GM10248 (cell line): ENCODE measurements at regions not wholly inside any gene's neighbourhood (a gene's known extent, or its start where the extent isn't known, plus 50 kb on each side); places are given as distances from the start of the nearest gene placed in this dataset.

Source experiments
- CTCF ChIA-PET: fragments of 300-600 bp; sonication (Branson Sonifier 250); formaldehyde crosslinking; extraction: SDS; loops from one replicate; lab custom pipeline; 2021; ENCODE audit warnings: antibody characterized with exemption; lab: Yijun Ruan, JAX
- POLR2A ChIA-PET: fragments of 350-650 bp; sonication (Branson Sonifier 250); formaldehyde crosslinking; extraction: SDS; loops from one replicate; lab custom pipeline; 2020; ENCODE audit warnings: antibody characterized with exemption; lab: Yijun Ruan, JAX
- DNase-seq: peaks from one replicate; pipeline ENCODE4 v3.0.0; 2012; ENCODE audit errors: extremely low spot score
- CTCF ChIP-seq: IDR thresholded peaks from 2 replicates; pipeline ENCODE4 v1.5.1; 2012; ENCODE audit warnings: mild to moderate bottlenecking, low read depth; ENCODE audit errors: extremely low read depth, missing control alignments, control extremely low read depth

- CTCF ChIA-PET = interaction anchor here (1.1 kb wide), 1 partner anchor 24 kb away, joined by 3 read pairs; no protein-coding TSS in a partner anchor
- POLR2A ChIA-PET = no interaction called here
Observed at GRCh38 chr2:6177811-6178210, 485.6 kb downstream of the SOX11 start.

GRCh38 chr2:6181525-6181924 lies 489.3 kb downstream of the SOX11 start:
- TF ChIP-seq CTCF = no peak
- POLR2A ChIA-PET = no interaction called here
- no peak for DNase-seq
- CTCF ChIA-PET = no interaction called here

More at GRCh38 chr2:6177811-6178210, 485.6 kb downstream of the SOX11 start:
- no peak for DNase-seq
- TF ChIP-seq CTCF = no peak

- no peak for DNase-seq
- CTCF ChIA-PET = interaction anchor here (1.0 kb wide), 1 partner anchor 11 kb away, joined by 3 read pairs; no protein-coding TSS in a partner anchor
- POLR2A ChIA-PET = no interaction called here
- TF ChIP-seq CTCF = no peak
Observed at GRCh38 chr2:6181926-6182325, 489.7 kb downstream of the SOX11 start.

GRCh38 chr2:6183226-6183625 lies 491.0 kb downstream of the SOX11 start:
- ChIA-PET CTCF (interaction anchor here (1.0 kb wide), 1 partner anchor 9 kb away, joined by 3 read pairs; no protein-coding TSS in a partner anchor), POLR2A (no interaction called here)
- DNase-seq = no peak
- no peak for TF ChIP-seq CTCF

GRCh38 chr2:6184532-6185292 lies 492.5 kb downstream of the SOX11 start:
- DNase-seq = no peak
- CTCF ChIA-PET = no interaction called here
- no peak for TF ChIP-seq CTCF
- POLR2A ChIA-PET = no interaction called here

GRCh38 chr2:6186332-6187151 lies 494.4 kb downstream of the SOX11 start:
- POLR2A ChIA-PET = no interaction called here
- no peak for TF ChIP-seq CTCF
- DNase-seq = no peak
- CTCF ChIA-PET = interaction anchor here (1.7 kb wide), 1 partner anchor 15 kb away, joined by 5 read pairs; no protein-coding TSS in a partner anchor
